GM23338 (cell line): ENCODE measurements at regions not wholly inside any gene's neighbourhood (a gene's known extent, or its start where the extent isn't known, plus 50 kb on each side); places are given as distances from the start of the nearest gene placed in this dataset.

ENCODE experiments used
- ATAC-seq: fragments of 200-7000 bp; cut with Tn5 transposase; 3 replicates; pipeline ENCODE4 v1.9.1; 2020
- DNase-seq: peaks from one replicate; pipeline ENCODE4 v3.0.0-alpha.2; 2015; ENCODE audit warnings: low spot score
- H2AFZ ChIP-seq: fragments of 200-600 bp; sonication (generic); 2 replicates; pipeline ENCODE4 v1.8.0; 2016; ENCODE audit warnings: antibody characterized with exemption, mild to moderate bottlenecking, moderate library complexity
- H3F3A ChIP-seq: fragments of 200-600 bp; sonication (generic); replicated peaks from 2 replicates; pipeline ENCODE4 v1.8.0; 2017; ENCODE audit warnings: antibody characterized with exemption, mixed run types, low read depth
- H3K27ac ChIP-seq: fragments of 200-600 bp; sonication (generic); 2 replicates; pipeline ENCODE4 v1.6.1; 2016; ENCODE audit warnings: low read depth
- H3K27me3 ChIP-seq: fragments of 200-600 bp; sonication (generic); 2 replicates; pipeline ENCODE4 v1.8.0; 2016; ENCODE audit warnings: mild to moderate bottlenecking, mixed run types, moderate library complexity; ENCODE audit not compliant: insufficient read depth
- H3K36me3 ChIP-seq: fragments of 200-600 bp; sonication (generic); 2 replicates; pipeline ENCODE4 v1.8.0; 2016; ENCODE audit warnings: mild to moderate bottlenecking; ENCODE audit not compliant: insufficient read depth
- H3K4me1 ChIP-seq: fragments of 200-600 bp; sonication (generic); 2 replicates; pipeline ENCODE4 v1.8.0; 2016; ENCODE audit warnings: mild to moderate bottlenecking, moderate library complexity; ENCODE audit not compliant: insufficient read depth
- H3K4me2 ChIP-seq: fragments of 200-600 bp; sonication (generic); 2 replicates; pipeline ENCODE4 v1.7.1; 2017; ENCODE audit warnings: mixed run types
- H3K4me3 ChIP-seq: fragments of 200-600 bp; sonication (generic); 2 replicates; pipeline ENCODE4 v1.6.1; 2016; ENCODE audit warnings: mixed run types
- H3K79me2 ChIP-seq: fragments of 200-600 bp; sonication (generic); replicated peaks from 2 replicates; pipeline ENCODE4 v1.8.0; 2017; ENCODE audit warnings: mild to moderate bottlenecking; ENCODE audit not compliant: insufficient read depth
- H3K9me2 ChIP-seq: fragments of 200-600 bp; sonication (generic); 2 replicates; pipeline ENCODE4 v1.8.0; 2017; ENCODE audit not compliant: insufficient read depth
- H4K20me1 ChIP-seq: fragments of 200-600 bp; sonication (generic); replicated peaks from 2 replicates; pipeline ENCODE4 v1.8.0; 2017; ENCODE audit warnings: mild to moderate bottlenecking; ENCODE audit not compliant: insufficient read depth
- H3K27ac Mint-ChIP-seq: 2 replicates; pipeline ENCODE4 v1.8.0; 2020; ENCODE audit warnings: inconsistent platforms, mild to moderate bottlenecking, moderate library complexity, mixed read lengths
- H3K27me3 Mint-ChIP-seq: 3 replicates; pipeline ENCODE4 v1.8.0; 2022; ENCODE audit warnings: low read depth, mild to moderate bottlenecking, moderate library complexity, mixed read lengths, inconsistent platforms; ENCODE audit not compliant: insufficient read depth, poor library complexity
- H3K36me3 Mint-ChIP-seq: 3 replicates; pipeline ENCODE4 v1.8.0; 2021; ENCODE audit warnings: low read depth, mild to moderate bottlenecking, inconsistent platforms, moderate library complexity, mixed read lengths
- H3K4me1 Mint-ChIP-seq: 3 replicates; pipeline ENCODE4 v1.8.0; 2020; ENCODE audit warnings: mild to moderate bottlenecking, inconsistent platforms, mixed read lengths
- H3K4me3 Mint-ChIP-seq: 3 replicates; pipeline ENCODE4 v1.8.0; 2021; ENCODE audit warnings: moderate library complexity, mild to moderate bottlenecking, inconsistent platforms, mixed read lengths
- H3K9me3 Mint-ChIP-seq: 3 replicates; pipeline ENCODE4 v1.8.0; 2020; ENCODE audit warnings: moderate library complexity, mild to moderate bottlenecking, inconsistent platforms, mixed read lengths
- CREB1 ChIP-seq: fragments of 250-450 bp; sonication (Bioruptor Pico); IDR thresholded peaks from 2 replicates; pipeline ENCODE4 v1.5.0; 2020; ENCODE audit warnings: low read depth, mild to moderate bottlenecking, moderate library complexity
- ETS1 ChIP-seq: IDR thresholded peaks from 2 replicates; pipeline ENCODE4 v1.6.1; 2016; ENCODE audit warnings: antibody characterized with exemption
- EZH2 ChIP-seq: fragments of 200-600 bp; sonication (generic); IDR thresholded peaks from one replicate; pipeline ENCODE4 v1.8.0; 2017; ENCODE audit warnings: antibody characterized with exemption, mild to moderate bottlenecking, low read depth; ENCODE audit not compliant: unreplicated experiment
- EZH2phosphoT487 ChIP-seq: fragments of 200-600 bp; sonication (generic); IDR thresholded peaks from one replicate; pipeline ENCODE4 v1.8.1; 2018; ENCODE audit warnings: antibody characterized with exemption; ENCODE audit not compliant: unreplicated experiment
- JUNB ChIP-seq: IDR thresholded peaks from one replicate; pipeline ENCODE4 v1.6.1; 2016; ENCODE audit warnings: antibody characterized with exemption; ENCODE audit not compliant: unreplicated experiment
- NANOG ChIP-seq: IDR thresholded peaks from 2 replicates; pipeline ENCODE4 v1.6.1; 2016; ENCODE audit warnings: antibody characterized with exemption, borderline replicate concordance
- POLR2AphosphoS5 ChIP-seq: IDR thresholded peaks from 2 replicates; pipeline ENCODE4 v1.6.1; 2016; ENCODE audit warnings: antibody characterized with exemption, low read depth
- STAT1 ChIP-seq: IDR thresholded peaks from one replicate; pipeline ENCODE4 v1.6.1; 2016; ENCODE audit warnings: antibody characterized with exemption; ENCODE audit not compliant: unreplicated experiment
- ZNF114 ChIP-seq: fragments of 250-450 bp; sonication (Bioruptor Pico); IDR thresholded peaks from 2 replicates; pipeline ENCODE4 v1.5.0; 2020; ENCODE audit warnings: mild to moderate bottlenecking, moderate library complexity
- ZNF331 ChIP-seq: fragments of 250-450 bp; sonication (Bioruptor Pico); IDR thresholded peaks from 2 replicates; pipeline ENCODE4 v1.5.0; 2020; ENCODE audit warnings: low read depth, mild to moderate bottlenecking, moderate library complexity
- TF ChIP-seq, protein P1 (sequence below): IDR thresholded peaks from one replicate; pipeline ENCODE4 v1.6.1; 2018; ENCODE audit warnings: antibody characterized with exemption; ENCODE audit not compliant: unreplicated experiment
- TF ChIP-seq, protein P2 (sequence below), 2 experiments: fragments of 200-600 bp in 1 of 2; sonication (generic) in 1 of 2; conservative IDR thresholded peaks; 2 replicates each; pipeline versions ENCODE4 v1.5.1 to v1.6.1; 2016 to 2017; ENCODE audit warnings: antibody characterized with exemption in 2 of 2, low read depth in 2 of 2, mild to moderate bottlenecking in 2 of 2, moderate library complexity in 1 of 2

GRCh38 chr11:37560346-37560745 lies 962.3 kb upstream of the RAG2 start (continued):
- TF ChIP-seq, protein P1, sequence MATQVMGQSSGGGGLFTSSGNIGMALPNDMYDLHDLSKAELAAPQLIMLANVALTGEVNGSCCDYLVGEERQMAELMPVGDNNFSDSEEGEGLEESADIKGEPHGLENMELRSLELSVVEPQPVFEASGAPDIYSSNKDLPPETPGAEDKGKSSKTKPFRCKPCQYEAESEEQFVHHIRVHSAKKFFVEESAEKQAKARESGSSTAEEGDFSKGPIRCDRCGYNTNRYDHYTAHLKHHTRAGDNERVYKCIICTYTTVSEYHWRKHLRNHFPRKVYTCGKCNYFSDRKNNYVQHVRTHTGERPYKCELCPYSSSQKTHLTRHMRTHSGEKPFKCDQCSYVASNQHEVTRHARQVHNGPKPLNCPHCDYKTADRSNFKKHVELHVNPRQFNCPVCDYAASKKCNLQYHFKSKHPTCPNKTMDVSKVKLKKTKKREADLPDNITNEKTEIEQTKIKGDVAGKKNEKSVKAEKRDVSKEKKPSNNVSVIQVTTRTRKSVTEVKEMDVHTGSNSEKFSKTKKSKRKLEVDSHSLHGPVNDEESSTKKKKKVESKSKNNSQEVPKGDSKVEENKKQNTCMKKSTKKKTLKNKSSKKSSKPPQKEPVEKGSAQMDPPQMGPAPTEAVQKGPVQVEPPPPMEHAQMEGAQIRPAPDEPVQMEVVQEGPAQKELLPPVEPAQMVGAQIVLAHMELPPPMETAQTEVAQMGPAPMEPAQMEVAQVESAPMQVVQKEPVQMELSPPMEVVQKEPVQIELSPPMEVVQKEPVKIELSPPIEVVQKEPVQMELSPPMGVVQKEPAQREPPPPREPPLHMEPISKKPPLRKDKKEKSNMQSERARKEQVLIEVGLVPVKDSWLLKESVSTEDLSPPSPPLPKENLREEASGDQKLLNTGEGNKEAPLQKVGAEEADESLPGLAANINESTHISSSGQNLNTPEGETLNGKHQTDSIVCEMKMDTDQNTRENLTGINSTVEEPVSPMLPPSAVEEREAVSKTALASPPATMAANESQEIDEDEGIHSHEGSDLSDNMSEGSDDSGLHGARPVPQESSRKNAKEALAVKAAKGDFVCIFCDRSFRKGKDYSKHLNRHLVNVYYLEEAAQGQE, result no peak
- TF ChIP-seq NANOG, result no peak
- TF ChIP-seq ZNF114, result no peak
- TF ChIP-seq ZNF331 (CRISPR knock-in tag), result no peak
- no peak for TF ChIP-seq POLR2AphosphoS5
- no peak for TF ChIP-seq JUNB
- no peak for TF ChIP-seq EZH2
- TF ChIP-seq CREB1 (CRISPR knock-in tag), result no peak
- TF ChIP-seq, protein P2, sequence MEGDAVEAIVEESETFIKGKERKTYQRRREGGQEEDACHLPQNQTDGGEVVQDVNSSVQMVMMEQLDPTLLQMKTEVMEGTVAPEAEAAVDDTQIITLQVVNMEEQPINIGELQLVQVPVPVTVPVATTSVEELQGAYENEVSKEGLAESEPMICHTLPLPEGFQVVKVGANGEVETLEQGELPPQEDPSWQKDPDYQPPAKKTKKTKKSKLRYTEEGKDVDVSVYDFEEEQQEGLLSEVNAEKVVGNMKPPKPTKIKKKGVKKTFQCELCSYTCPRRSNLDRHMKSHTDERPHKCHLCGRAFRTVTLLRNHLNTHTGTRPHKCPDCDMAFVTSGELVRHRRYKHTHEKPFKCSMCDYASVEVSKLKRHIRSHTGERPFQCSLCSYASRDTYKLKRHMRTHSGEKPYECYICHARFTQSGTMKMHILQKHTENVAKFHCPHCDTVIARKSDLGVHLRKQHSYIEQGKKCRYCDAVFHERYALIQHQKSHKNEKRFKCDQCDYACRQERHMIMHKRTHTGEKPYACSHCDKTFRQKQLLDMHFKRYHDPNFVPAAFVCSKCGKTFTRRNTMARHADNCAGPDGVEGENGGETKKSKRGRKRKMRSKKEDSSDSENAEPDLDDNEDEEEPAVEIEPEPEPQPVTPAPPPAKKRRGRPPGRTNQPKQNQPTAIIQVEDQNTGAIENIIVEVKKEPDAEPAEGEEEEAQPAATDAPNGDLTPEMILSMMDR (conservative IDR thresholded peaks at IDR 0.05; ENCODE audit: low read depth in 2 of 2), result no peak
- TF ChIP-seq ETS1, result no peak
- TF ChIP-seq STAT1, result no peak
- TF ChIP-seq EZH2phosphoT487, result no peak

GRCh38 chr11:37558619-37559210 lies 960.7 kb upstream of the RAG2 start:
- Histone ChIP-seq H4K20me1 (no peaks in the 10 kb centered on the region), H3K9me2 (no peaks in the 10 kb centered on the region), H3K4me3 (no peak overlapping the region), H3K79me2 (no peaks in the 10 kb centered on the region), H3F3A (no peaks in the 10 kb centered on the region), H3K4me1 (no peaks in the 10 kb centered on the region), H2AFZ (no peak overlapping the region), H3K27ac (no peak overlapping the region), H3K27me3 (no peaks in the 10 kb centered on the region), H3K4me2 (no peak overlapping the region), H3K36me3 (0 out of 2 replicates have a peak, but pooled peaks cover 3% of the 10 kb centered on the region)
- Mint-ChIP-seq H3K9me3 (no peaks in the 10 kb centered on the region; the same call in 2 of the 3 replicates), H3K4me1 (no peaks in the 10 kb centered on the region), H3K27me3 (no peaks in the 10 kb centered on the region), H3K36me3 (no peaks in the 10 kb centered on the region), H3K4me3 (no peak overlapping the region), H3K27ac (no peak overlapping the region)
- DNase-seq (no peak), ATAC-seq (no peak)
- TF ChIP-seq, protein P2 (conservative IDR thresholded peaks at IDR 0.05; ENCODE audit: low read depth in 2 of 2), result no peak
- TF ChIP-seq NANOG (no peak), POLR2AphosphoS5 (no peak), EZH2 (no peak), ZNF331 (CRISPR knock-in tag) (no peak), STAT1 (no peak), ZNF114 (no peak)
